Heart left ventricle (tissue), 16 donors: ENCODE measurements at regions not wholly inside any gene's neighbourhood (a gene's known extent, or its start where the extent isn't known, plus 50 kb on each side); places are given as distances from the start of the nearest gene placed in this dataset.

Experiments used
- ATAC-seq, 4 donors: fragments of 200-7000 bp; cut with Tn5 transposase; one replicate each; pipeline ENCODE4 v1.9.1; 2020 to 2022; ENCODE audit warnings: moderate library complexity in 4 of 4, mild to moderate bottlenecking in 3 of 4, moderate number of reproducible peaks in 1 of 4
- DNase-seq, 5 donors: peaks; one replicate each; pipeline ENCODE4 v3.0.0-alpha.2; 2020
- H3K27ac ChIP-seq, 12 donors: fragments of 200-600 bp; sonication (generic) in 4 of 12; one replicate each; pipeline versions ENCODE4 v1.5.0 to v1.8.0; 2016 to 2022; ENCODE audit warnings: mild to moderate bottlenecking in 2 of 12
- H3K27me3 ChIP-seq, 9 donors: fragments of 200-600 bp; sonication (generic) in 2 of 9; one replicate each; pipeline versions ENCODE4 v1.5.1 to v1.8.0; 2016 to 2022; ENCODE audit warnings: mild to moderate bottlenecking in 3 of 9
- H3K36me3 ChIP-seq, 9 donors: fragments of 200-600 bp; sonication (generic) in 2 of 9; one replicate each; pipeline versions ENCODE4 v1.5.0 to v1.8.0; 2018 to 2022; ENCODE audit warnings: mild to moderate bottlenecking in 2 of 9
- H3K4me1 ChIP-seq, 12 donors: fragments of 200-600 bp; sonication (generic) in 4 of 12; one replicate each; pipeline versions ENCODE4 v1.5.0 to v1.8.0; 2016 to 2022; ENCODE audit warnings: mild to moderate bottlenecking in 3 of 12
- H3K4me3 ChIP-seq, 12 donors: fragments of 200-600 bp; sonication (generic) in 4 of 12; one replicate each; pipeline versions ENCODE4 v1.5.0 to v1.8.0; 2017 to 2022; ENCODE audit warnings: mild to moderate bottlenecking in 9 of 12, moderate library complexity in 4 of 12
- H3K9me3 ChIP-seq, 12 donors: fragments of 200-600 bp; sonication (generic) in 4 of 12; one replicate each; pipeline versions ENCODE4 v1.5.0 to v1.8.0; 2016 to 2022; ENCODE audit warnings: mild to moderate bottlenecking in 1 of 12
- POLR2A ChIP-seq, 2 donors: fragments of 450-650 bp; IDR thresholded peaks; one replicate each; pipeline ENCODE4 v1.6.1; 2017; ENCODE audit warnings: antibody characterized with exemption in 2 of 2, mild to moderate bottlenecking in 2 of 2, moderate library complexity in 2 of 2
- WGBS, 4 donors: extraction: QIAGEN DNeasy Blood & Tissue Kit in 2 of 4; methylation state at CpG; one replicate each; pipeline versions ENCODE4 v1.1.5 to v1.1.7; 2013 to 2018; 5-methylcytosine and 5-hydroxymethylcytosine counted together
- intact Hi-C, 10 donors: fragments of 100-400 bp; cut with DNase I; formaldehyde crosslinking; loops; one replicate each; pipeline versions ENCODE4 v1.11.1 to v1.14.2; 2022
- TF ChIP-seq, protein P1 (sequence below), 12 donors: fragments of 200-600 bp; sonication (generic) in 4 of 12; IDR thresholded peaks; one replicate each; pipeline versions ENCODE4 v1.5.0 to v1.8.0; 2018 to 2022; ENCODE audit warnings: antibody characterized with exemption in 12 of 12, mild to moderate bottlenecking in 5 of 12
- donor health status: ischemic (EF 13 %, LVEDD 7.1; RV severe dilation, severe dysfunction).
- donor health status: healthy with polysubstance abuse.
- donor health status: DM: no; HTN: yes; CAD: no.
- donor health status: DM: no; HTN: no; CAD: no.
- donor health status: ischemic (EF 25% LVEDD 6.9; RV normal size, moderate dysfunction).
- donor health status: ischemic (EF 25% LVEDD 5.7; RV mildly dilated, moderate dysfunction).
- donor health status: healthy.
- donor health status: DM: yes; HTN: yes; CAD: no.
- donor health status: ischemic (EF 35%, LVEDD 5.7; RV mildly dilated, moderate dysfunction).
- donor health status: nonischemic (EF 11% LVEDD 7.7; RV severe dilation, severe dysfunction).
- donor health status: DM: yes; HTN: yes; CAD: no.
- donor health status: PGD.
- donor health status: ischemic (EF 29% LVEDD 5.4; RV normal size, mild dysfunction).
- donor health status: nonischemic (EF 23%, LVEDD 6.1; RV moderate dilation, normal function).

DNA sequence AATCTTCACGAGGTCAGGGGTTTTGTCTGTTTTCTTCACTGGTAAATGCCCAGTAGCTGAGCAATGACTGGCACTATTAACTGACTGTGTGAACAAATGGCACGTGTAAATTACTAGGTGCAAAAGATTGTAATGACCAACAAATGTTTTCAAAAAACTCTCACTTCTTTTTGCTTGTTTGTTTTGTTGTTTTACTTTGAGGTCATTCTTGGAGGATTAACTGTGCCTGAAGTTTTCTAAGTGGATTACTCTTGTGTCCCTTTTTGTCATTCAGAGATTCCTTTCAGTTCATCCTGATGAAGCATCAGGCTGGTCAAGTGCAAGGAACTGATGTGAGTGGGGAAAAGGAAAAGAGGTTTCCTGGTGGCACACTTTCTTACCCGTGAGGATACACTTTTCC lies 74.4 kb upstream of the PPP1R3C start:
- WGBS, 4 donors = 66 to 77% (median 72%) methylated on average over 3 of the region's 3 CpGs
- TF ChIP-seq, protein P1, sequence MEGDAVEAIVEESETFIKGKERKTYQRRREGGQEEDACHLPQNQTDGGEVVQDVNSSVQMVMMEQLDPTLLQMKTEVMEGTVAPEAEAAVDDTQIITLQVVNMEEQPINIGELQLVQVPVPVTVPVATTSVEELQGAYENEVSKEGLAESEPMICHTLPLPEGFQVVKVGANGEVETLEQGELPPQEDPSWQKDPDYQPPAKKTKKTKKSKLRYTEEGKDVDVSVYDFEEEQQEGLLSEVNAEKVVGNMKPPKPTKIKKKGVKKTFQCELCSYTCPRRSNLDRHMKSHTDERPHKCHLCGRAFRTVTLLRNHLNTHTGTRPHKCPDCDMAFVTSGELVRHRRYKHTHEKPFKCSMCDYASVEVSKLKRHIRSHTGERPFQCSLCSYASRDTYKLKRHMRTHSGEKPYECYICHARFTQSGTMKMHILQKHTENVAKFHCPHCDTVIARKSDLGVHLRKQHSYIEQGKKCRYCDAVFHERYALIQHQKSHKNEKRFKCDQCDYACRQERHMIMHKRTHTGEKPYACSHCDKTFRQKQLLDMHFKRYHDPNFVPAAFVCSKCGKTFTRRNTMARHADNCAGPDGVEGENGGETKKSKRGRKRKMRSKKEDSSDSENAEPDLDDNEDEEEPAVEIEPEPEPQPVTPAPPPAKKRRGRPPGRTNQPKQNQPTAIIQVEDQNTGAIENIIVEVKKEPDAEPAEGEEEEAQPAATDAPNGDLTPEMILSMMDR (IDR thresholded peaks at IDR 0.05) = no peak
- no peak for TF ChIP-seq POLR2A (IDR thresholded peaks at IDR 0.05)

DNA sequence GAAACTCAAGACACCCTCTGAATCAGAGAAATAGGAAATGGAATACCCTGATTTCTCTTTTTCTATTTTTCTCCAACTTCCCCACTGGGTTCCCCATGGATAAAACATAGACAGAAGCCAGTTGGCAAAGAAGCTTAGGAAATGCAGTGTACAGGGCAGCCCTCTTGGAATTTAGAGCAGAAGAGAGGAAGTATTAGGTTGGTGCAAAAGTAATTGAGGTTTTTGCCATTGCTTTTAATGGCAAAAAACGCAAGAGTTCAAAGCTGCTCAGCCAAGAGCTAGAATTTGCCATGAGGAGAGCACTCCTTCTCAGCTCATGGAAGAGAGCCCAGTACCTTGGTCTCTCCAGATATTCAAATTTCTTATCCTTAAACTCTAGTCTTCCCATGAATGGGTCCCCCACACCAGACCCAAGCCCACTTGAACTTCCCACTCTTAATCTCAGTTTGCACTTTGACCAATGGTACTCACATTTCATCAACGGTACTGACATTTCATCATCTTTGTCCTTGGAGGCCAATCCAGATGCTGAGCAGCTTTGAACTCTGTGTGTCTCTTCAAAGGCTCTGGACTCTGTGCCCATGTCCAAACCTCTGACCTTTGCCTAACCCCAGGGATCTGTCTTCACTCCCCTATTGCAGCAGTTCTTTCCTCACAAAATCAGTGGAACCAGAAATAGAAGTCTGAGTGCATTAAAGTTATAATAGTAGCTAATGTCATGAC lies 73.2 kb upstream of the PPP1R3C start:
- TF ChIP-seq, protein P1 (IDR thresholded peaks at IDR 0.05) = no peak
- no peak for TF ChIP-seq POLR2A (IDR thresholded peaks at IDR 0.05)

More for the DNA sequence above, 74.4 kb upstream of the PPP1R3C start:
- Histone ChIP-seq H3K4me3 (no peak overlapping the region), H3K27ac (no peak overlapping the region), H3K9me3 (no peaks in the 10 kb centered on the region), H3K36me3 (no peaks in the 10 kb centered on the region), H3K4me1 (peaks cover 0 to 5% (median 0%) of the 10 kb centered on the region in 12 donors), H3K27me3 (no peaks in the 10 kb centered on the region)
- no peak for DNase-seq
- ATAC-seq = no peak
- intact Hi-C loops = no loop called here

DNA sequence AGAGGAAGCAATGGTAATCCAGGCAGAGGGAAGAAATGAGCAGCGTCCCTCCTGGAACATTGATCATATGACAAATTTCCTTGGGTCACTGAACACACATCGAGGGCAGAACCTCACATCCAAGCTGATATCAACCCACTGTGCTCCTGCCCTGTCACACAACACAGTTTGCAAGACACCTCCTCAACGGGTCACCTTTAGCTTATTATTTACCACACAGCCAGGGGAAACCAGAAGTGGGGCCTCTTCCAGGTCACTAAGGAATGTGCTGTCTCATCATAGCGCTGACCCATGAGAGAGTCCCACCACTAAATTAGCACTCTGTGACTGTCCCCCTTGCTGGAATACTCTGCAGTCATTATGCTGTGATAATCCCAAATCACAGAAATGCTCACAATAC lies 69.7 kb upstream of the PPP1R3C start:
- DNase-seq (no peak), ATAC-seq (no peak)
- intact Hi-C loops = no loop called here
- TF ChIP-seq, protein P1 (IDR thresholded peaks at IDR 0.05) = no peak
- TF ChIP-seq POLR2A (IDR thresholded peaks at IDR 0.05) = no peak
- H3K4me3 ChIP-seq = no peak overlapping the region
- H3K9me3 ChIP-seq = no peaks in the 10 kb centered on the region
- no peaks in the 10 kb centered on the region for H3K36me3 ChIP-seq
- H3K4me1 ChIP-seq = no peaks in the 10 kb centered on the region
- H3K27ac ChIP-seq = no peak overlapping the region
- no peaks in the 10 kb centered on the region for H3K27me3 ChIP-seq
- WGBS, 4 donors = 62 to 71% (median 66%) methylated on average over 4 of the region's 4 CpGs

More for the DNA sequence above, 73.2 kb upstream of the PPP1R3C start:
- 70 to 83% (median 74%) methylated on average over 2 of the region's 2 CpGs for WGBS, 4 donors
- Histone ChIP-seq H3K4me3 (no peak overlapping the region), H3K4me1 (no peaks in the 10 kb centered on the region), H3K27ac (no peak overlapping the region), H3K36me3 (no peaks in the 10 kb centered on the region), H3K9me3 (no peaks in the 10 kb centered on the region), H3K27me3 (no peaks in the 10 kb centered on the region)
- intact Hi-C loops = no loop called here
- DNase-seq (no peak), ATAC-seq (no peak)

DNA sequence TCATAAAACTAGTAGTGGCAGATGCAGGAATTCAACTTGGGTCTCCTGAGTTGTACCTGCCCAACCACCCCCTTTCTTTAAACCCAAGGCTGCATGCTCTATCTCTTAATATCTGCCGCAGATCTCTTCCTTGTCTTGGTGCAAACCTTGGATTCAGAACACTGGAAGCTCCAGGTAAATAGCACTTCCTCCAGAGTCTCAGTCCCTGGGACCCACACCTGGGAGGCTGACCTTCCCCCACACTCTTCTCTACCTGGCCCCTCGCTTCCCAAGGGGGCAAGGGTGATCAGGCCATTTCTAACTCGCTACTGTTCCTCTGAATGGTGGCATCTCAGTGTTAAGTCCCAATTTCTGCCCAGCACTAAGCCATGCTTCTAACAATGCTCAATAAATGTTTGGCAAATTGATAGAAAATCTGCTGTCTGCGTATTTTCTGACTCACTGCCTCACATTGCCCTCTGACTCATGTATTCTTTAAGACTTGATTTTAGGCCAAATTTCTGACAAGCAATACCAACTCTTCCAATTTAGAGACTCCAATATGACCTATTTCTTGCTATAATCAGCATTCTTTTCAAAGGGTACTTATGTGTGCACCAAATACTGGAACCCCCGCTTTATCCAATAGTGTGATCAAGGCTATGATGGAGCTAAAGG lies 68.0 kb upstream of the PPP1R3C start:
- Histone ChIP-seq H3K27ac (no peak overlapping the region), H3K9me3 (no peaks in the 10 kb centered on the region), H3K4me1 (no peaks in the 10 kb centered on the region), H3K27me3 (no peaks in the 10 kb centered on the region), H3K4me3 (no peak overlapping the region), H3K36me3 (no peaks in the 10 kb centered on the region)
- DNase-seq = no peak
- intact Hi-C loops = no loop called here
- WGBS, 4 donors = 89 to 92% (median 91%) methylated on average over 5 of the region's 5 CpGs
- TF ChIP-seq POLR2A (IDR thresholded peaks at IDR 0.05) = no peak
- TF ChIP-seq, protein P1 (IDR thresholded peaks at IDR 0.05) = no peak
- no peak for ATAC-seq
